ENCODE measurements at regions not wholly inside any gene's neighbourhood (a gene's known extent, or its start where the extent isn't known, plus 50 kb on each side); places are given as distances from the start of the nearest gene placed in this dataset.
A peak's percentile ranks its signal among the peaks of the same experiment; 100 is the strongest.
"Not testable (repeated sequence)": the region's sequence is repeated elsewhere in the genome, so short reads cannot be mapped to it uniquely, and the experiment has no call there.

- DNase-seq: no peak
Measured at GRCh38 chr11:98456308-98456680, 564.5 kb upstream of the CNTN5 start.

GRCh38 chr11:98495016-98495415 is 525.7 kb upstream of the CNTN5 start:
- DNase-seq: no peak

GRCh38 chr11:98495601-98496000 is 525.1 kb upstream of the CNTN5 start:
- DNase-seq: no peak

GRCh38 chr11:98507208-98507607 is 513.5 kb upstream of the CNTN5 start:
- DNase-seq: no peak

- no peak for DNase-seq
Measured at GRCh38 chr11:98512938-98513337, 507.8 kb upstream of the CNTN5 start.

GRCh38 chr11:98531576-98531975 is 489.2 kb upstream of the CNTN5 start:
- DNase-seq: no peak

GRCh38 chr11:98536023-98536422 is 484.7 kb upstream of the CNTN5 start:
- peak; percentile 33 for DNase-seq

- DNase-seq: not testable (repeated sequence)
Measured at GRCh38 chr11:98538358-98538757, 482.4 kb upstream of the CNTN5 start.

GRCh38 chr11:98545544-98546175 is 475.1 kb upstream of the CNTN5 start:
- no peak for DNase-seq

GRCh38 chr11:98549571-98549970 is 471.2 kb upstream of the CNTN5 start:
- peak; percentile 89 for DNase-seq

- DNase-seq: peak; percentile 63
Measured at GRCh38 chr11:98559961-98560360, 460.8 kb upstream of the CNTN5 start.

GRCh38 chr11:98561252-98561651 is 459.5 kb upstream of the CNTN5 start:
- DNase-seq: no peak

GRCh38 chr11:98561877-98562395 is 458.8 kb upstream of the CNTN5 start:
- DNase-seq: no peak

GRCh38 chr11:98564233-98564632 is 456.5 kb upstream of the CNTN5 start:
- DNase-seq: peak; percentile 40

- no peak for DNase-seq
Measured at GRCh38 chr11:98564881-98565280, 455.9 kb upstream of the CNTN5 start.

GRCh38 chr11:98565311-98565710 is 455.4 kb upstream of the CNTN5 start:
- DNase-seq: no peak

- no peak for DNase-seq
Measured at GRCh38 chr11:98566978-98567377, 453.8 kb upstream of the CNTN5 start.

- peak; percentile 66 for DNase-seq
Measured at GRCh38 chr11:98568013-98568412, 452.7 kb upstream of the CNTN5 start.

GRCh38 chr11:98572941-98573340 is 447.8 kb upstream of the CNTN5 start:
- DNase-seq: peak; percentile 85

GRCh38 chr11:98587884-98588283 is 432.9 kb upstream of the CNTN5 start:
- DNase-seq: peak; percentile 69

- DNase-seq: peak; percentile 62
Measured at GRCh38 chr11:98589967-98590366, 430.8 kb upstream of the CNTN5 start.

- peak; percentile 67 for DNase-seq
Measured at GRCh38 chr11:98600103-98600502, 420.6 kb upstream of the CNTN5 start.

GRCh38 chr11:98600786-98601773 is 419.7 kb upstream of the CNTN5 start:
- no peak for DNase-seq

GRCh38 chr11:98616098-98616655 is 404.6 kb upstream of the CNTN5 start:
- no peak for DNase-seq

Data from OCI-M1 (cell line).